ENCODE measurements at regions not wholly inside any gene's neighbourhood (a gene's known extent, or its start where the extent isn't known, plus 50 kb on each side); places are given as distances from the start of the nearest gene placed in this dataset.

- H3K9me3 ChIP-seq: no peaks in the 10 kb centered on the region
- H3K4me3 ChIP-seq: no peak overlapping the region
- intact Hi-C loops (cut with DNase I): no loop called here
- no peak overlapping the region for H3K27ac ChIP-seq
- TF ChIP-seq POLR2AphosphoS5 (IDR thresholded peaks at IDR 0.05; ENCODE audit: insufficient read depth in 1 of 2, low read depth in 1 of 2) (no peak), POLR2A (IDR thresholded peaks at IDR 0.05) (no peak)
- TF ChIP-seq, protein P1, sequence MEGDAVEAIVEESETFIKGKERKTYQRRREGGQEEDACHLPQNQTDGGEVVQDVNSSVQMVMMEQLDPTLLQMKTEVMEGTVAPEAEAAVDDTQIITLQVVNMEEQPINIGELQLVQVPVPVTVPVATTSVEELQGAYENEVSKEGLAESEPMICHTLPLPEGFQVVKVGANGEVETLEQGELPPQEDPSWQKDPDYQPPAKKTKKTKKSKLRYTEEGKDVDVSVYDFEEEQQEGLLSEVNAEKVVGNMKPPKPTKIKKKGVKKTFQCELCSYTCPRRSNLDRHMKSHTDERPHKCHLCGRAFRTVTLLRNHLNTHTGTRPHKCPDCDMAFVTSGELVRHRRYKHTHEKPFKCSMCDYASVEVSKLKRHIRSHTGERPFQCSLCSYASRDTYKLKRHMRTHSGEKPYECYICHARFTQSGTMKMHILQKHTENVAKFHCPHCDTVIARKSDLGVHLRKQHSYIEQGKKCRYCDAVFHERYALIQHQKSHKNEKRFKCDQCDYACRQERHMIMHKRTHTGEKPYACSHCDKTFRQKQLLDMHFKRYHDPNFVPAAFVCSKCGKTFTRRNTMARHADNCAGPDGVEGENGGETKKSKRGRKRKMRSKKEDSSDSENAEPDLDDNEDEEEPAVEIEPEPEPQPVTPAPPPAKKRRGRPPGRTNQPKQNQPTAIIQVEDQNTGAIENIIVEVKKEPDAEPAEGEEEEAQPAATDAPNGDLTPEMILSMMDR (IDR thresholded peaks at IDR 0.05): no peak
- H3K36me3 ChIP-seq: no peaks in the 10 kb centered on the region
- DNase-seq (ENCODE audit: extremely low spot score in 2 of 2): no peak
- no peaks in the 10 kb centered on the region for H3K27me3 ChIP-seq
- no peaks in the 10 kb centered on the region for H3K4me1 ChIP-seq
Measured at GRCh38 chr5:15034379-15034778, 162.8 kb upstream of the ANKH start.

DNA sequence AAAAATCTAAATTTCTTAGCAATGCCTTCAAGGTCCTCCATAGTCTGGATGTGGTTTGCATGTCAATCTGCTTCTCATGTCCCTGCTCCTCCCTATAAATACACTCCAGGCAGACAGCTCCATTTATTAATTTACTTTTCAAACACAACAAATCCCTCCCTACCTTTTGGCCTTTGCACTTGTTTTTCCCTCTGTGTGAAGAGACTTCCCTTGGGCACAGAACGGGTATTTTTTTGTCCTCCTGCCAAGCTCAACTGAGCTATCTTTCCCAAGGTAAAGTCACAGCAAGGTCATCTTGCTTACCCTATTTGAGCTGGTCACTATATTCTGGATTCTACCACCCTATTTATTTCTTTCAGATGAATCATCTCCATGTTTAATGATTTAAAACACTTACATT is 159.6 kb upstream of the ANKH start:
- Histone ChIP-seq H3K36me3 (no peaks in the 10 kb centered on the region), H3K9me3 (no peaks in the 10 kb centered on the region), H3K4me1 (no peaks in the 10 kb centered on the region), H3K4me3 (no peak overlapping the region), H3K27ac (no peak overlapping the region), H3K27me3 (no peaks in the 10 kb centered on the region)
- no peak for DNase-seq (ENCODE audit: extremely low spot score in 2 of 2)
- intact Hi-C loops (cut with DNase I): no loop called here
- TF ChIP-seq POLR2AphosphoS5 (IDR thresholded peaks at IDR 0.05; ENCODE audit: insufficient read depth in 1 of 2, low read depth in 1 of 2) (no peak), POLR2A (IDR thresholded peaks at IDR 0.05) (no peak)
- TF ChIP-seq, protein P1 (IDR thresholded peaks at IDR 0.05): no peak

- Histone ChIP-seq H3K27me3 (no peaks in the 10 kb centered on the region), H3K27ac (no peak overlapping the region), H3K4me1 (no peaks in the 10 kb centered on the region), H3K4me3 (no peak overlapping the region), H3K36me3 (no peaks in the 10 kb centered on the region), H3K9me3 (no peaks in the 10 kb centered on the region)
- TF ChIP-seq POLR2AphosphoS5 (IDR thresholded peaks at IDR 0.05; ENCODE audit: insufficient read depth in 1 of 2, low read depth in 1 of 2) (no peak), POLR2A (IDR thresholded peaks at IDR 0.05) (no peak)
- TF ChIP-seq, protein P1 (IDR thresholded peaks at IDR 0.05): no peak
- DNase-seq (ENCODE audit: extremely low spot score in 2 of 2): no peak
- intact Hi-C loops (cut with DNase I): no loop called here
Measured at GRCh38 chr5:15027764-15028163, 156.2 kb upstream of the ANKH start.

DNA sequence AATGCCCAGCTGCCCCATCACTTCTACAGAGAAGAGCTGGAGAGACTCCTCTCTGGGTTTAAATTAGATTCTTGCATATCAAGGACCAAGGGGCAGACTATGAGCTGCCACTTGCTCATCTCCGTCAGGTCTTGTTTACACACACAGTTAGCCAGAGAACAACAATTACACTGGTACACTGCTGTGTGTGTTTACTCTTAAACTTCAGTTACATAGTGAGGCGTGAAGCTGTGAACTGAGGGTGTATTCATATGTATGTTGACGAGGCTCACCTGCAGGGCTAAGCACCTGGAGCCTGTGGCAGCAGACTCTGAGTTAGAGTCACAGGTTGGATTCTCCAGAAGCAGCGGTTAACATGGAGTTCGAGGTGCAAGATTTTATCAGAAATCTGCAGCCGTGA is 155.4 kb upstream of the ANKH start:
- H3K9me3 ChIP-seq: no peaks in the 10 kb centered on the region
- no peak overlapping the region for H3K4me3 ChIP-seq
- H3K4me1 ChIP-seq: no peaks in the 10 kb centered on the region
- no peaks in the 10 kb centered on the region for H3K36me3 ChIP-seq
- no peak for DNase-seq (ENCODE audit: extremely low spot score in 2 of 2)
- TF ChIP-seq POLR2AphosphoS5 (IDR thresholded peaks at IDR 0.05; ENCODE audit: insufficient read depth in 1 of 2, low read depth in 1 of 2) (no peak), POLR2A (IDR thresholded peaks at IDR 0.05) (no peak)
- TF ChIP-seq, protein P1 (IDR thresholded peaks at IDR 0.05): no peak
- H3K27me3 ChIP-seq: no peaks in the 10 kb centered on the region
- intact Hi-C loops (cut with DNase I): no loop called here
- no peak overlapping the region for H3K27ac ChIP-seq

DNA sequence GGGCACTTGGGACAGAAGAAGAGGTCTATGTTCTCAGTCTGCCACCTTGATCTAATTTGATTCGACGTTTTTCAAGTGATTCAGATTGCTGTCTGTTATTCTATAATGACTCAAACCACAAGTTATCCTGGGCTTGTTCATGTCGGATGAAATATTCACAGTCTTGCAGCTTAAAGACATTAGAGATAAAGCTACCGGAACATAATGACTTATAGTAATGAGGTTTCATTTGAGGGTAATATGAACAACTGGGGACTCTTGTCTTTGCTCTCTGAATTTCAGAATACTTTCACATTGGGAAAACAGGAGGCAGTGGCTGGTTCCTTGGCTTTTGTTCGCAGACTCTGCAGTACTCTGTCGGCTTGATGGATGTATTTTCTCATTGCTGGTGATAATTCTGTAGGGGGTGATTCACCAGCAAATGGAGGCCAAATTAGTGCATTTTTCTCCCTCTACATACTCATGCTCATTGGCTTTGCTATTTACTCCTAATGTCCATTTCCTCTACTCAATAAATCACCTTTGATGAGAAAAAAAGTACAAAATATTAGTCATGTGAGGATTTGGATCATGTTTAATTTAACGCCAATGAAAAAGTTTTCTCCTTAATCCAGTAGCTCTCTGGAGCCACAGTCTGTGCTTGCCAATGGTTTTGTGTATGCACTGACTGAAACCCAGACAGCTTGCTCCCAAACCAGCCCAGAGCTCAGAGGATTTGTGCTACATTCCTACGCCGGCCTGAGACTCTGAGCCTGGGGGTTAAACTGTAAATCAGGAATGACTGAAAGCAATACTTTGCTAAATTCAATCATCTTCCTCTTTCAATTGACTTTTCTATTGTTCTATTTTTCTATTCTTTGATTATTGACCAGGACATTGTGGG is 154.7 kb upstream of the ANKH start:
- intact Hi-C loops (cut with DNase I): no loop called here

More for the DNA sequence above, 154.7 kb upstream of the ANKH start:
- Histone ChIP-seq H3K27me3 (no peaks in the 10 kb centered on the region), H3K36me3 (no peaks in the 10 kb centered on the region), H3K4me3 (no peak overlapping the region), H3K27ac (no peak overlapping the region), H3K9me3 (no peaks in the 10 kb centered on the region), H3K4me1 (no peaks in the 10 kb centered on the region)
- DNase-seq (ENCODE audit: extremely low spot score in 2 of 2): no peak
- no peak for TF ChIP-seq POLR2A (IDR thresholded peaks at IDR 0.05)
- no peak for TF ChIP-seq POLR2AphosphoS5 (IDR thresholded peaks at IDR 0.05; ENCODE audit: insufficient read depth in 1 of 2, low read depth in 1 of 2)
- TF ChIP-seq, protein P1 (IDR thresholded peaks at IDR 0.05): no peak

Measured in vagina (tissue), 2 donors.